SH-SY5Y (cell line): ENCODE measurements at regions not wholly inside any gene's neighbourhood (a gene's known extent, or its start where the extent isn't known, plus 50 kb on each side); places are given as distances from the start of the nearest gene placed in this dataset.

Experiments used
- GATA2 ChIP-seq: IDR thresholded peaks from 2 replicates; pipeline ENCODE4 v1.6.1; 2011; ENCODE audit warnings: mild to moderate bottlenecking, low read depth, low read length
- GATA3 ChIP-seq: IDR thresholded peaks from 2 replicates; pipeline ENCODE4 v1.6.1; 2011; ENCODE audit warnings: low read depth, mild to moderate bottlenecking, low read length, moderate library complexity

GRCh38 chr9:13428766-13429165 lies 149.3 kb upstream of the MPDZ start:
- TF ChIP-seq GATA3 (no peak), GATA2 (no peak)
